GM12878 (cell line): ENCODE measurements at regions not wholly inside any gene's neighbourhood (a gene's known extent, or its start where the extent isn't known, plus 50 kb on each side); places are given as distances from the start of the nearest gene placed in this dataset.

Experiments used
- CBFB ChIP-seq: IDR thresholded peaks from 2 replicates; pipeline ENCODE4 v1.6.1; 2016; ENCODE audit warnings: antibody characterized with exemption, low read depth
- EP300 ChIP-seq, 2 experiments: fragments of 150-350 bp in 1 of 2; IDR thresholded peaks; 2 replicates each; pipeline ENCODE4 v1.6.1; 2011 to 2012; ENCODE audit warnings: low read depth in 2 of 2, low read length in 2 of 2, borderline replicate concordance in 1 of 2, improper control_type of control experiment in 1 of 2, inconsistent platforms in 1 of 2; ENCODE audit not compliant: control insufficient read depth in 1 of 2
- IRF4 ChIP-seq: IDR thresholded peaks from 2 replicates; pipeline ENCODE4 v1.6.1; 2011; ENCODE audit warnings: low read depth, low read length
- KDM1A ChIP-seq: fragments of 200-600 bp; sonication (generic); IDR thresholded peaks from 2 replicates; pipeline ENCODE4 v1.6.1; 2016; ENCODE audit warnings: borderline replicate concordance
- MTA3 ChIP-seq: IDR thresholded peaks from 2 replicates; pipeline ENCODE4 v1.6.1; 2012; ENCODE audit warnings: low read length, inconsistent platforms, borderline replicate concordance
- POLR2A ChIP-seq: IDR thresholded peaks from 2 replicates; pipeline ENCODE4 v1.6.1; 2011; ENCODE audit warnings: low read depth, mild to moderate bottlenecking, low read length
- SIN3A ChIP-seq: IDR thresholded peaks from 2 replicates; pipeline ENCODE4 v1.6.1; 2012; ENCODE audit warnings: low read depth, low read length, improper control_type of control experiment
- TAF1 ChIP-seq: IDR thresholded peaks from 2 replicates; pipeline ENCODE4 v1.6.1; 2011; ENCODE audit warnings: mild to moderate bottlenecking, low read depth, low read length, borderline replicate concordance
- ZNF24 ChIP-seq: fragments of 450-650 bp; IDR thresholded peaks from 2 replicates; pipeline ENCODE4 v1.6.1; 2017; ENCODE audit warnings: antibody characterized with exemption, mild to moderate bottlenecking
- TF ChIP-seq, protein P1 (sequence below), 3 experiments: IDR thresholded peaks in 2 of 3; conservative IDR thresholded peaks in 1 of 3; 2 replicates each; pipeline ENCODE4 v1.5.1; 2011; ENCODE audit warnings: low read depth in 3 of 3, low read length in 3 of 3, mild to moderate bottlenecking in 3 of 3, control low read depth in 2 of 3, moderate library complexity in 2 of 3, inconsistent platforms in 1 of 3, mixed read lengths in 1 of 3; ENCODE audit not compliant: control insufficient read depth in 2 of 3, insufficient read depth in 1 of 3; ENCODE audit errors: extremely low read depth in 1 of 3

DNA sequence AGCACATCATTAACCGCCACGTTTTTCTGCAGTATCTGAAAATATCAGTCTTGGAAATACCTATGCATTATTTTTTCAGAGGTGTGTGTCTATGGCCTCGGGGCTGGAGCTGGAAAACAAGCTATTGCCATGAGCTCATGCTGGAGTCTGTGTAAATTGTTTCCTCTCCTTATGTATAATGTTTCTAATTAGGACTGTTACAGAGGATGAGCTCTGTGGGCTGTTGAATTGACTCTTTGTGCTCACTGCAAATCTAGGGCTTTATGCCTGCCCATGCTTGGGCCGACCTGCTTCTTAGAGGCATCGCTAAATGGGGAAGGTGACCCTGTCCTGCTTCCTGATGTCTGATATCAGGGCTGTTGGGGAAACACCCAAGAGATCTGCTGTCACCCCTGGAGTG lies 80.8 kb upstream of the SLC22A16 start:
- TF ChIP-seq, protein P1, sequence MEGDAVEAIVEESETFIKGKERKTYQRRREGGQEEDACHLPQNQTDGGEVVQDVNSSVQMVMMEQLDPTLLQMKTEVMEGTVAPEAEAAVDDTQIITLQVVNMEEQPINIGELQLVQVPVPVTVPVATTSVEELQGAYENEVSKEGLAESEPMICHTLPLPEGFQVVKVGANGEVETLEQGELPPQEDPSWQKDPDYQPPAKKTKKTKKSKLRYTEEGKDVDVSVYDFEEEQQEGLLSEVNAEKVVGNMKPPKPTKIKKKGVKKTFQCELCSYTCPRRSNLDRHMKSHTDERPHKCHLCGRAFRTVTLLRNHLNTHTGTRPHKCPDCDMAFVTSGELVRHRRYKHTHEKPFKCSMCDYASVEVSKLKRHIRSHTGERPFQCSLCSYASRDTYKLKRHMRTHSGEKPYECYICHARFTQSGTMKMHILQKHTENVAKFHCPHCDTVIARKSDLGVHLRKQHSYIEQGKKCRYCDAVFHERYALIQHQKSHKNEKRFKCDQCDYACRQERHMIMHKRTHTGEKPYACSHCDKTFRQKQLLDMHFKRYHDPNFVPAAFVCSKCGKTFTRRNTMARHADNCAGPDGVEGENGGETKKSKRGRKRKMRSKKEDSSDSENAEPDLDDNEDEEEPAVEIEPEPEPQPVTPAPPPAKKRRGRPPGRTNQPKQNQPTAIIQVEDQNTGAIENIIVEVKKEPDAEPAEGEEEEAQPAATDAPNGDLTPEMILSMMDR (IDR thresholded peaks at IDR 0.05 in 2 of 3, conservative IDR thresholded peaks at IDR 0.05 in 1 of 3; ENCODE audit: control insufficient read depth in 2 of 3, extremely low read depth in 1 of 3, insufficient read depth in 1 of 3, low read depth in 3 of 3, low read length in 3 of 3) = no peak
- TF ChIP-seq SIN3A (no peak), TAF1 (no peak), CBFB (no peak), EP300 (IDR thresholded peaks at IDR 0.05; ENCODE audit: borderline replicate concordance in 1 of 2, control insufficient read depth in 1 of 2, low read depth in 2 of 2, low read length in 2 of 2) (no peak), IRF4 (no peak), KDM1A (no peak), MTA3 (no peak), ZNF24 (no peak), POLR2A (no peak)
